HepG2 (cell line): ENCODE measurements at regions not wholly inside any gene's neighbourhood (a gene's known extent, or its start where the extent isn't known, plus 50 kb on each side); places are given as distances from the start of the nearest gene placed in this dataset.

Experiments used
- FIP1L1 ChIP-seq: fragments of 200-400 bp; formaldehyde crosslinking; IDR thresholded peaks from 2 replicates; pipeline ENCODE4 v1.6.1; 2018; ENCODE audit warnings: low read depth, mild to moderate bottlenecking, low read length, moderate library complexity, borderline replicate concordance; ENCODE audit not compliant: insufficient read depth
- HBP1 ChIP-seq: IDR thresholded peaks from 2 replicates; pipeline ENCODE4 v1.6.1; 2016; ENCODE audit warnings: low read depth, control low read depth
- PRMT3 ChIP-seq: sonication (generic); formaldehyde crosslinking; IDR thresholded peaks from 2 replicates; pipeline ENCODE4 v1.8.1; 2022; ENCODE audit warnings: low read depth, mild to moderate bottlenecking, moderate library complexity, missing genetic modification reagents, borderline replicate concordance
- SRSF4 ChIP-seq: fragments of 200-400 bp; formaldehyde crosslinking; IDR thresholded peaks from one replicate; pipeline ENCODE4 v1.6.1; 2018; ENCODE audit warnings: mild to moderate bottlenecking, low read depth, low read length, moderate library complexity; ENCODE audit not compliant: poor library complexity, severe bottlenecking
- TF ChIP-seq, protein P1 (sequence below): sonication (generic); formaldehyde crosslinking; IDR thresholded peaks from 2 replicates; pipeline ENCODE4 v1.4.0; 2020; ENCODE audit warnings: mild to moderate bottlenecking, missing genetic modification reagents

GRCh38 chr3:86578071-86578470, 412.9 kb downstream of the VGLL3 start (continued):
- TF ChIP-seq, protein P1, sequence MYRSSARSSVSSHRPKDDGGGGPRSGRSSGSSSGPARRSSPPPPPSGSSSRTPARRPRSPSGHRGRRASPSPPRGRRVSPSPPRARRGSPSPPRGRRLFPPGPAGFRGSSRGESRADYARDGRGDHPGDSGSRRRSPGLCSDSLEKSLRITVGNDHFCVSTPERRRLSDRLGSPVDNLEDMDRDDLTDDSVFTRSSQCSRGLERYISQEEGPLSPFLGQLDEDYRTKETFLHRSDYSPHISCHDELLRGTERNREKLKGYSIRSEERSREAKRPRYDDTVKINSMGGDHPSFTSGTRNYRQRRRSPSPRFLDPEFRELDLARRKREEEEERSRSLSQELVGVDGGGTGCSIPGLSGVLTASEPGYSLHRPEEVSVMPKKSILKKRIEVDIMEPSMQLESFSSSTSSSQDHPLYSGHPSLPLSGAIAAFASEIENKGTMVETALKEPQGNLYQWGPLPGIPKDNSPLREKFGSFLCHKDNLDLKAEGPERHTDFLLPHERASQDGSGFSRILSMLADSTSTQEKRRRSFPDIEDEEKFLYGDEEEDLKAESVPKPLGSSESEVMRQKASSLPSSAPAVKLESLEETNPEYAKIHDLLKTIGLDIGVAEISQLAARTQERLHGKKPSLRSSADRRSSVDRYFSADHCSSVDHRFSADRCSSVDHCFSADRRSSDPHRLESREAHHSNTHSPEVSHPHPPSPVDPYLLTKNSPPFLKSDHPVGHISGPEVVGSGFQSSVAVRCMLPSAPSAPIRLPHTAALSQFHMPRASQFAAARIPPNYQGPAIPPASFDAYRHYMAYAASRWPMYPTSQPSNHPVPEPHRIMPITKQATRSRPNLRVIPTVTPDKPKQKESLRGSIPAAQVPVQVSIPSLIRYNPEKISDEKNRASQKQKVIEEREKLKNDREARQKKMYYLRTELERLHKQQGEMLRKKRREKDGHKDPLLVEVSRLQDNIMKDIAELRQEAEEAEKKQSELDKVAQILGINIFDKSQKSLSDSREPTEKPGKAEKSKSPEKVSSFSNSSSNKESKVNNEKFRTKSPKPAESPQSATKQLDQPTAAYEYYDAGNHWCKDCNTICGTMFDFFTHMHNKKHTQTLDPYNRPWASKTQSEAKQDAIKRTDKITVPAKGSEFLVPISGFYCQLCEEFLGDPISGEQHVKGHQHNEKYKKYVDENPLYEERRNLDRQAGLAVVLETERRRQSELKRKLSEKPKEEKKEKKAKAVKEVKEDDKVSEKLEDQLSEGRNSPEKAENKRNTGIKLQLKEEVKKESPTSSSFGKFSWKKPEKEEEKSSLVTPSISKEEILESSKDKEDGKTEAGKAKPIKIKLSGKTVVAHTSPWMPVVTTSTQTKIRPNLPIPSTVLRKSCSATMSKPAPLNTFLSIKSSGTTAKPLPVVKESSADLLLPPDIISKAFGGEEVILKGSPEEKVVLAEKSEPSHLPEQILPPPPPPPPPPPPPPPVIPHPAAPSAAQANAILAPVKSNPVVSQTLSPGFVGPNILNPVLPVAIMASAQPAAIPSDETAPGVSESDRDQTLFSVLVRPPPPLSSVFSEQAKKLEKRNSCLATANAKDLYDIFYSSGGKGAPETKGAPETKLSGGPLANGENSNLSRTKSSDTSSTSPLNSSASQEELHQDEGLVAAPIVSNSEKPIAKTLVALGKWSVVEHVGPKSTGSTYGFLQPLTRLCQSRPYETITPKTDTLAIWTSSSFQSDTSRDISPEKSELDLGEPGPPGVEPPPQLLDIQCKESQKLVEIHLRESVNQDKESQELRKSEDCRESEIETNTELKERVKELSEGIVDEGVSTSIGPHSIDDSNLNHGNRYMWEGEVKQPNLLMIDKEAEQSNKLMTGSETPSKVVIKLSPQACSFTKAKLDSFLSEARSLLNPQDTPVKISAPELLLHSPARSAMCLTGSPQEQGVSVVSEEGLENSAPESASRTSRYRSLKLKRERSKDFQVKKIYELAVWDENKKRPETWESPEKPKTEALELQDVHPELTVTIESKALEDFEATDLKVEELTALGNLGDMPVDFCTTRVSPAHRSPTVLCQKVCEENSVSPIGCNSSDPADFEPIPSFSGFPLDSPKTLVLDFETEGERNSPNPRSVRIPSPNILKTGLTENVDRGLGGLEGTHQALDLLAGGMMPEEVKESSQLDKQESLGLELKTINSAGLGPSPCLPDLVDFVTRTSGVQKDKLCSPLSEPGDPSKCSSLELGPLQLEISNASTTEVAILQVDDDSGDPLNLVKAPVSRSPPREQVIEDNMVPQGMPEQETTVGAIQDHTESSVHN: no peak
- TF ChIP-seq SRSF4: no peak
- TF ChIP-seq HBP1 (CRISPR knock-in tag): no peak
- TF ChIP-seq FIP1L1: no peak
- TF ChIP-seq PRMT3 (CRISPR knock-in tag): no peak
